ENCODE measurements at regions not wholly inside any gene's neighbourhood (a gene's known extent, or its start where the extent isn't known, plus 50 kb on each side); places are given as distances from the start of the nearest gene placed in this dataset.

DNA sequence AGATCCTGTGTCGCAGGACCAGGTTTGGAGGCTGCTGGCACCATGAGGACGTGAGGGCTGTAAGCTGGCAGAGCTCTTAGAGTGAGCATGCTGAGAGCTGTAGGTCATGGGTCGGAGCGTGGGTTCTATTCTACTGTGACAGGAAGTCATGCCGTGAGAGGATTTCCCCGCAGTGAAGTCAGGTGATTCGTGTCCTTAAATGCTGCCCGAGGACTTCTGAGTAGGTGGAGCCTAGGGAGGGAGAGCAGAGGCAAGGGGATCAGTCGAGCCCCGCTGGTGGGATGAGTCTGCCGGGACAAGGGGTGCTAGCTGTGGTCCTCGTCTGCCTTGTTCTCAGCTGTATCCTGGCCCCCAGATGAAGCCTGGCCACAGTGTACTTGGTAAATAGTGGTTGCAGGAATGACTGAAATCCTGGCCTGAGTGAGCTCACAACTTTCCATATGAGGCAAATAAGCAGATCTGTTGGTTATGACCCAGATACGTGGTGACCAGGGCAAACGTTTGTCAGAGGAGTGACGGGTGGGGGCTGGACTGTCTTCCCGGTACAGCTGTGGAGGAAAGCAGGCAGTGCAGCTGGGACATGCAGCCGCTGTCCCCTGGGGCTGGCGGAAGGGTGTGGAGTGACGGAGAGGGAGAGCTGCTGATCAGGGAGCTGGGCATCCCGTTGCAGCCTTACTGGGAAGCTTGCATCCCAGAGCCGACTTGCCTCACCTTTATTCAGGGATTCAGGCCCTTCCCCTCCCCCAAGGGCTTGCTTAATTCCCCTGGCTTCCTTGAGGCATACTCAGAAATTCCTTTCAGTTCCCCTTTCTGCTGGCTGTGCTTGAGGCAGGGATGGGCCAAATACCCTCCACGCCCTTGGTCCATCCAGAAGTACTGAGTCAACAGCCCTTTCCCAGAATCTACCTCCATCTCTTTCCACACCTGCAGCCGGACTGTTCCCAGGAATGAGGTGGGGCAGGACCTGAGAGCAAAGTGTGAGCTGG, 250.9 kb upstream of the RREB1 start:
- DNase-seq (ENCODE audit: low spot score) (peak; percentile 71), ATAC-seq (peak; percentile 86)
- TF ChIP-seq, protein P1, sequence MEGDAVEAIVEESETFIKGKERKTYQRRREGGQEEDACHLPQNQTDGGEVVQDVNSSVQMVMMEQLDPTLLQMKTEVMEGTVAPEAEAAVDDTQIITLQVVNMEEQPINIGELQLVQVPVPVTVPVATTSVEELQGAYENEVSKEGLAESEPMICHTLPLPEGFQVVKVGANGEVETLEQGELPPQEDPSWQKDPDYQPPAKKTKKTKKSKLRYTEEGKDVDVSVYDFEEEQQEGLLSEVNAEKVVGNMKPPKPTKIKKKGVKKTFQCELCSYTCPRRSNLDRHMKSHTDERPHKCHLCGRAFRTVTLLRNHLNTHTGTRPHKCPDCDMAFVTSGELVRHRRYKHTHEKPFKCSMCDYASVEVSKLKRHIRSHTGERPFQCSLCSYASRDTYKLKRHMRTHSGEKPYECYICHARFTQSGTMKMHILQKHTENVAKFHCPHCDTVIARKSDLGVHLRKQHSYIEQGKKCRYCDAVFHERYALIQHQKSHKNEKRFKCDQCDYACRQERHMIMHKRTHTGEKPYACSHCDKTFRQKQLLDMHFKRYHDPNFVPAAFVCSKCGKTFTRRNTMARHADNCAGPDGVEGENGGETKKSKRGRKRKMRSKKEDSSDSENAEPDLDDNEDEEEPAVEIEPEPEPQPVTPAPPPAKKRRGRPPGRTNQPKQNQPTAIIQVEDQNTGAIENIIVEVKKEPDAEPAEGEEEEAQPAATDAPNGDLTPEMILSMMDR (conservative IDR thresholded peaks at IDR 0.05; ENCODE audit: low read depth in 2 of 2) = no peak
- TF ChIP-seq NANOG (IDR thresholded peaks at IDR 0.05; ENCODE audit: borderline replicate concordance) (no peak), STAT1 (IDR thresholded peaks at IDR 0.05; ENCODE audit: unreplicated experiment) (no peak), POLR2AphosphoS5 (IDR thresholded peaks at IDR 0.05; ENCODE audit: low read depth) (no peak), ZNF114 (CRISPR knock-in tag; IDR thresholded peaks at IDR 0.05) (no peak), EZH2phosphoT487 (IDR thresholded peaks at IDR 0.05; ENCODE audit: unreplicated experiment) (no peak), CREB1 (CRISPR knock-in tag; IDR thresholded peaks at IDR 0.05; ENCODE audit: low read depth) (no peak), EZH2 (IDR thresholded peaks at IDR 0.05; ENCODE audit: low read depth, unreplicated experiment) (no peak), JUNB (IDR thresholded peaks at IDR 0.05; ENCODE audit: unreplicated experiment) (no peak)
- TF ChIP-seq, protein P2, sequence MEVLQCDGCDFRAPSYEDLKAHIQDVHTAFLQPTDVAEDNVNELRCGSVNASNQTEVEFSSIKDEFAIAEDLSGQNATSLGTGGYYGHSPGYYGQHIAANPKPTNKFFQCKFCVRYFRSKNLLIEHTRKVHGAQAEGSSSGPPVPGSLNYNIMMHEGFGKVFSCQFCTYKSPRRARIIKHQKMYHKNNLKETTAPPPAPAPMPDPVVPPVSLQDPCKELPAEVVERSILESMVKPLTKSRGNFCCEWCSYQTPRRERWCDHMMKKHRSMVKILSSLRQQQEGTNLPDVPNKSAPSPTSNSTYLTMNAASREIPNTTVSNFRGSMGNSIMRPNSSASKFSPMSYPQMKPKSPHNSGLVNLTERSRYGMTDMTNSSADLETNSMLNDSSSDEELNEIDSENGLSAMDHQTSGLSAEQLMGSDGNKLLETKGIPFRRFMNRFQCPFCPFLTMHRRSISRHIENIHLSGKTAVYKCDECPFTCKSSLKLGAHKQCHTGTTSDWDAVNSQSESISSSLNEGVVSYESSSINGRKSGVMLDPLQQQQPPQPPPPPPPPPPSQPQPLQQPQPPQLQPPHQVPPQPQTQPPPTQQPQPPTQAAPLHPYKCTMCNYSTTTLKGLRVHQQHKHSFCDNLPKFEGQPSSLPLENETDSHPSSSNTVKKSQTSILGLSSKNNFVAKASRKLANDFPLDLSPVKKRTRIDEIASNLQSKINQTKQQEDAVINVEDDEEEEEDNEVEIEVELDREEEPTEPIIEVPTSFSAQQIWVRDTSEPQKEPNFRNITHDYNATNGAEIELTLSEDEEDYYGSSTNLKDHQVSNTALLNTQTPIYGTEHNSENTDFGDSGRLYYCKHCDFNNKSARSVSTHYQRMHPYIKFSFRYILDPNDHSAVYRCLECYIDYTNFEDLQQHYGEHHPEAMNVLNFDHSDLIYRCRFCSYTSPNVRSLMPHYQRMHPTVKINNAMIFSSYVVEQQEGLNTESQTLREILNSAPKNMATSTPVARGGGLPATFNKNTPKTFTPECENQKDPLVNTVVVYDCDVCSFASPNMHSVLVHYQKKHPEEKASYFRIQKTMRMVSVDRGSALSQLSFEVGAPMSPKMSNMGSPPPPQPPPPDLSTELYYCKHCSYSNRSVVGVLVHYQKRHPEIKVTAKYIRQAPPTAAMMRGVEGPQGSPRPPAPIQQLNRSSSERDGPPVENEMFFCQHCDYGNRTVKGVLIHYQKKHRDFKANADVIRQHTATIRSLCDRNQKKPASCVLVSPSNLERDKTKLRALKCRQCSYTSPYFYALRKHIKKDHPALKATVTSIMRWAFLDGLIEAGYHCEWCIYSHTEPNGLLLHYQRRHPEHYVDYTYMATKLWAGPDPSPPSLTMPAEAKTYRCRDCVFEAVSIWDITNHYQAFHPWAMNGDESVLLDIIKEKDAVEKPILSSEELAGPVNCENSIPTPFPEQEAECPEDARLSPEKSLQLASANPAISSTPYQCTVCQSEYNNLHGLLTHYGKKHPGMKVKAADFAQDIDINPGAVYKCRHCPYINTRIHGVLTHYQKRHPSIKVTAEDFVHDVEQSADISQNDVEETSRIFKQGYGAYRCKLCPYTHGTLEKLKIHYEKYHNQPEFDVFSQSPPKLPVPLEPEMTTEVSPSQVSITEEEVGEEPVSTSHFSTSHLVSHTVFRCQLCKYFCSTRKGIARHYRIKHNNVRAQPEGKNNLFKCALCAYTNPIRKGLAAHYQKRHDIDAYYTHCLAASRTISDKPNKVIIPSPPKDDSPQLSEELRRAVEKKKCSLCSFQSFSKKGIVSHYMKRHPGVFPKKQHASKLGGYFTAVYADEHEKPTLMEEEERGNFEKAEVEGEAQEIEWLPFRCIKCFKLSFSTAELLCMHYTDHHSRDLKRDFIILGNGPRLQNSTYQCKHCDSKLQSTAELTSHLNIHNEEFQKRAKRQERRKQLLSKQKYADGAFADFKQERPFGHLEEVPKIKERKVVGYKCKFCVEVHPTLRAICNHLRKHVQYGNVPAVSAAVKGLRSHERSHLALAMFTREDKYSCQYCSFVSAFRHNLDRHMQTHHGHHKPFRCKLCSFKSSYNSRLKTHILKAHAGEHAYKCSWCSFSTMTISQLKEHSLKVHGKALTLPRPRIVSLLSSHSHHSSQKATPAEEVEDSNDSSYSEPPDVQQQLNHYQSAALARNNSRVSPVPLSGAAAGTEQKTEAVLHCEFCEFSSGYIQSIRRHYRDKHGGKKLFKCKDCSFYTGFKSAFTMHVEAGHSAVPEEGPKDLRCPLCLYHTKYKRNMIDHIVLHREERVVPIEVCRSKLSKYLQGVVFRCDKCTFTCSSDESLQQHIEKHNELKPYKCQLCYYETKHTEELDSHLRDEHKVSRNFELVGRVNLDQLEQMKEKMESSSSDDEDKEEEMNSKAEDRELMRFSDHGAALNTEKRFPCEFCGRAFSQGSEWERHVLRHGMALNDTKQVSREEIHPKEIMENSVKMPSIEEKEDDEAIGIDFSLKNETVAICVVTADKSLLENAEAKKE (CRISPR knock-in tag; IDR thresholded peaks at IDR 0.05) = no peak
- TF ChIP-seq, protein P3, sequence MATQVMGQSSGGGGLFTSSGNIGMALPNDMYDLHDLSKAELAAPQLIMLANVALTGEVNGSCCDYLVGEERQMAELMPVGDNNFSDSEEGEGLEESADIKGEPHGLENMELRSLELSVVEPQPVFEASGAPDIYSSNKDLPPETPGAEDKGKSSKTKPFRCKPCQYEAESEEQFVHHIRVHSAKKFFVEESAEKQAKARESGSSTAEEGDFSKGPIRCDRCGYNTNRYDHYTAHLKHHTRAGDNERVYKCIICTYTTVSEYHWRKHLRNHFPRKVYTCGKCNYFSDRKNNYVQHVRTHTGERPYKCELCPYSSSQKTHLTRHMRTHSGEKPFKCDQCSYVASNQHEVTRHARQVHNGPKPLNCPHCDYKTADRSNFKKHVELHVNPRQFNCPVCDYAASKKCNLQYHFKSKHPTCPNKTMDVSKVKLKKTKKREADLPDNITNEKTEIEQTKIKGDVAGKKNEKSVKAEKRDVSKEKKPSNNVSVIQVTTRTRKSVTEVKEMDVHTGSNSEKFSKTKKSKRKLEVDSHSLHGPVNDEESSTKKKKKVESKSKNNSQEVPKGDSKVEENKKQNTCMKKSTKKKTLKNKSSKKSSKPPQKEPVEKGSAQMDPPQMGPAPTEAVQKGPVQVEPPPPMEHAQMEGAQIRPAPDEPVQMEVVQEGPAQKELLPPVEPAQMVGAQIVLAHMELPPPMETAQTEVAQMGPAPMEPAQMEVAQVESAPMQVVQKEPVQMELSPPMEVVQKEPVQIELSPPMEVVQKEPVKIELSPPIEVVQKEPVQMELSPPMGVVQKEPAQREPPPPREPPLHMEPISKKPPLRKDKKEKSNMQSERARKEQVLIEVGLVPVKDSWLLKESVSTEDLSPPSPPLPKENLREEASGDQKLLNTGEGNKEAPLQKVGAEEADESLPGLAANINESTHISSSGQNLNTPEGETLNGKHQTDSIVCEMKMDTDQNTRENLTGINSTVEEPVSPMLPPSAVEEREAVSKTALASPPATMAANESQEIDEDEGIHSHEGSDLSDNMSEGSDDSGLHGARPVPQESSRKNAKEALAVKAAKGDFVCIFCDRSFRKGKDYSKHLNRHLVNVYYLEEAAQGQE (IDR thresholded peaks at IDR 0.05; ENCODE audit: unreplicated experiment) = no peak
- TF ChIP-seq, protein P4, sequence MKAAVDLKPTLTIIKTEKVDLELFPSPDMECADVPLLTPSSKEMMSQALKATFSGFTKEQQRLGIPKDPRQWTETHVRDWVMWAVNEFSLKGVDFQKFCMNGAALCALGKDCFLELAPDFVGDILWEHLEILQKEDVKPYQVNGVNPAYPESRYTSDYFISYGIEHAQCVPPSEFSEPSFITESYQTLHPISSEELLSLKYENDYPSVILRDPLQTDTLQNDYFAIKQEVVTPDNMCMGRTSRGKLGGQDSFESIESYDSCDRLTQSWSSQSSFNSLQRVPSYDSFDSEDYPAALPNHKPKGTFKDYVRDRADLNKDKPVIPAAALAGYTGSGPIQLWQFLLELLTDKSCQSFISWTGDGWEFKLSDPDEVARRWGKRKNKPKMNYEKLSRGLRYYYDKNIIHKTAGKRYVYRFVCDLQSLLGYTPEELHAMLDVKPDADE (IDR thresholded peaks at IDR 0.05) = no peak
- peaks cover 15% of the 10 kb centered on the region for H3K4me1 ChIP-seq (ENCODE audit: insufficient read depth)
- peak overlapping the region; percentile 92; the same call in 1 of the 2 replicates for H2AFZ ChIP-seq
- Mint-ChIP-seq H3K27ac (peak overlapping the region; percentile 38; the same call in 1 of the 2 replicates), H3K4me3 (peak overlapping the region; percentile 4; the same call in 2 of the 3 replicates), H3K36me3 (ENCODE audit: low read depth) (no peaks in the 10 kb centered on the region), H3K27me3 (ENCODE audit: insufficient read depth, low read depth, poor library complexity) (peaks cover 2% of the 10 kb centered on the region), H3K9me3 (no peaks in the 10 kb centered on the region), H3K4me1 (peaks cover 29% of the 10 kb centered on the region)
- H3F3A ChIP-seq (replicated peaks; ENCODE audit: low read depth) = no peaks in the 10 kb centered on the region
- peak overlapping the region; percentile 53; the same call in 1 of the 2 replicates for H3K4me2 ChIP-seq
- no peaks in the 10 kb centered on the region for H3K79me2 ChIP-seq (replicated peaks; ENCODE audit: insufficient read depth)
- 0 out of 2 replicates have a peak overlapping the region, but pooled peaks have one; percentile 21 for H3K4me3 ChIP-seq
- H3K9me2 ChIP-seq (ENCODE audit: insufficient read depth) = 0 out of 2 replicates have a peak, but pooled peaks cover 7% of the 10 kb centered on the region
- H3K27me3 ChIP-seq (ENCODE audit: insufficient read depth) = no peaks in the 10 kb centered on the region
- no peaks in the 10 kb centered on the region for H3K36me3 ChIP-seq (ENCODE audit: insufficient read depth)
- H3K27ac ChIP-seq (ENCODE audit: low read depth) = no peak overlapping the region
- H4K20me1 ChIP-seq (replicated peaks; ENCODE audit: insufficient read depth) = no peaks in the 10 kb centered on the region
